ENCODE measurements at regions not wholly inside any gene's neighbourhood (a gene's known extent, or its start where the extent isn't known, plus 50 kb on each side); places are given as distances from the start of the nearest gene placed in this dataset.

DNA sequence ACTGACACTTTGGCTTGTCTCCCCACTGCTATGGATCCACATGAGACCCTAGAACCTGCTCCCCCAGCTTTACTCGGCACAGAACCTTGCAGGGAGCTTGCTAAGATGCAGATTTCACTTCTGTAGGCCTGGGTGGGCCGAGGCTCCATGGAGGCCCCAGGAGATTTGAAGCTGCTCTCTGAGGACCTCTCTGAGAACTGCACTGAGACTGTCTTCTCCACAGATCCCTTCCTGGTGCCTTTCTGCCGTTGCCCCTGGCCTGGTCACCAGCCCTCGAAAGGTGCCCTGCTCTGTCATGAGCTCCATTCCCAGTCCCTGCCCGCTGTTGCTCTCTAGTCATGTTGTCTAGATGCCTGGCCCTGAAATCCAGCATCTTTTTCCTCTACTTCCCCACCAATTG lies 588.4 kb downstream of the AJAP1 start:
- TF ChIP-seq, protein P1, sequence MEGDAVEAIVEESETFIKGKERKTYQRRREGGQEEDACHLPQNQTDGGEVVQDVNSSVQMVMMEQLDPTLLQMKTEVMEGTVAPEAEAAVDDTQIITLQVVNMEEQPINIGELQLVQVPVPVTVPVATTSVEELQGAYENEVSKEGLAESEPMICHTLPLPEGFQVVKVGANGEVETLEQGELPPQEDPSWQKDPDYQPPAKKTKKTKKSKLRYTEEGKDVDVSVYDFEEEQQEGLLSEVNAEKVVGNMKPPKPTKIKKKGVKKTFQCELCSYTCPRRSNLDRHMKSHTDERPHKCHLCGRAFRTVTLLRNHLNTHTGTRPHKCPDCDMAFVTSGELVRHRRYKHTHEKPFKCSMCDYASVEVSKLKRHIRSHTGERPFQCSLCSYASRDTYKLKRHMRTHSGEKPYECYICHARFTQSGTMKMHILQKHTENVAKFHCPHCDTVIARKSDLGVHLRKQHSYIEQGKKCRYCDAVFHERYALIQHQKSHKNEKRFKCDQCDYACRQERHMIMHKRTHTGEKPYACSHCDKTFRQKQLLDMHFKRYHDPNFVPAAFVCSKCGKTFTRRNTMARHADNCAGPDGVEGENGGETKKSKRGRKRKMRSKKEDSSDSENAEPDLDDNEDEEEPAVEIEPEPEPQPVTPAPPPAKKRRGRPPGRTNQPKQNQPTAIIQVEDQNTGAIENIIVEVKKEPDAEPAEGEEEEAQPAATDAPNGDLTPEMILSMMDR (IDR thresholded peaks at IDR 0.05; ENCODE audit: low read depth, low read length), result no peak
- no peak for DNase-seq (ENCODE audit: extremely low read depth, low read depth)

DNA sequence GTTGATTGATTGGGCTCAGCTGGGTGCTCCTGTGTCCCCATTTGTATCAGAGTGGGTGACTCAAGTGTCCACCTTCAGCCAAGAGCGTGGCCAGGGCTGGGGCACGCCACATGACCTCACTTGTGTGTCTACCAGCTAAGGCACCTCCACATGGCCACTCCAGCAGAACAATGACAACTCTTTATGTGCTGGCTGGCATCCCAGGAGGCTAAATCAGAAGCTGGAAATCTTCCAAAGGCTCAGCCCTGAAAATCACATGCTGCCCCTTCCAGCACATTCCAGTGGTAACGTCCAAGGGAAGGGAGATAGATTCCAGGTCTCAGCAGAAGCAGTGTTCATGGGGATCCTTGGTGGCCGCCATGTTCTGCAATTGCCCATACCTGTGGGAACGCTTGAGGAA lies 585.5 kb downstream of the AJAP1 start:
- TF ChIP-seq, protein P1 (IDR thresholded peaks at IDR 0.05; ENCODE audit: low read depth, low read length), result no peak
- DNase-seq (ENCODE audit: extremely low read depth, low read depth), result no peak

DNA sequence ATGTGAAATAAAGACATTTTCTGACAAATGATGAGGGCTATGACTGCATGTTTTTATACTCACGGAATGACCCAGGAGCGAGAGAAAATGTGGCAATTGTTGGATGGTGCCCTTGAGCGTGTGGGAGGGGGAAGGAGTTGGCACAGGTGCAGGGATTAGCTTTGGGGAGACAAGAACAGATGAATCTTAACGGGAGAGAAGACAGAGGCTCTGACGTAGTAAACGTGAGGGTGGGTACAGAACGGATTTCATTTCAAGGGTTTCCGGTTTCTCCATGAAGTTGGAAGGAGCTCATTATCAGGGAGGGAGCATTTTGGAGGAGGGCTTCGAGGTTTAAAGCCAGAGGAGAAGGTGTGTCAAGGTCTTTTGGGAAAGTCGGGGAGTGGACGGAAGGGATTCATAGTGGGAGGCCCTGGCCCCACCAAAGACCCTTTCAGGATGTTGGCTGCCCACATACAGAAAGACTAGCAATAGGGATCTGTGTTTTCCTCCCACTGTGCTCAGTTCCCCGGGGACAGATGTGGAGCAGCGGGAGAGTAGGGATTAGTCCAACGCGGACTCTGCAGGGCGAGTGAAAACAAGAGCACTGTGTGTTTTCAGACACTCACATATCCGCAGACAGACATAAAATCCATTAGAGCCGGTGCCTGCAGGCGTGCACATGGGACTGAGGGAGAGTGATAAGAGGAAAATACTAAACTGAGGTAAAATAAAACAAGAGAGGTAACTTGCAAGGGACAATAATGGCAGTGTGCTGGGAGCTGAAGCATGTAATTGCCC lies 584.1 kb downstream of the AJAP1 start:
- DNase-seq (ENCODE audit: extremely low read depth, low read depth), result no peak
- TF ChIP-seq, protein P1 (IDR thresholded peaks at IDR 0.05; ENCODE audit: low read depth, low read length), result no peak

DNA sequence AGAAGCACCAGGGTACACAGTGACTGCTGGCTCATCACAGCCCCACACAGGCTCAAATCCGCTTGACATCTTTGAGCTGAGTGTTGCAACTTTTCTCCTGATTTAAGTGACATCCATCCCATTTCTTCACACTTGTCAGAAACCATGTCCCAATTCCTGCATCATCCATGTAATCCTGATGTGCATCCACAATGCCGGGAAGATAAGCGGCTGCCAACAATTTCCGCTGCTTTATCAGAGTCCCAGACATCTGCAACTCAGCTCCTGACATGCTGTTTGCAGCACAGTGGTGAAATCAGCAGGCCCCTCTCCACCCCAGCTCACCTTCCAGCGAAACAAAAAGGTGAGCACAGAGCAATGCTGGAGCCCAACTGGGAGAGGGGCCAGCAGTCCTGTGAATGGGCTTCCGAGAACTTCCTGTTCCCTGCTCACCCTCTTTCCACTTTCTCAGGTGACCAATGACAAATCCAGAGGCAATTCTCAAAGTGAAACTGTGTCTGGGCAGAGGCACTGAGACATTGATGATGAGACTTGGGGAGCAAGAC lies 581.0 kb downstream of the AJAP1 start:
- TF ChIP-seq, protein P1 (IDR thresholded peaks at IDR 0.05; ENCODE audit: low read depth, low read length), result no peak
- DNase-seq (ENCODE audit: extremely low read depth, low read depth), result no peak

DNA sequence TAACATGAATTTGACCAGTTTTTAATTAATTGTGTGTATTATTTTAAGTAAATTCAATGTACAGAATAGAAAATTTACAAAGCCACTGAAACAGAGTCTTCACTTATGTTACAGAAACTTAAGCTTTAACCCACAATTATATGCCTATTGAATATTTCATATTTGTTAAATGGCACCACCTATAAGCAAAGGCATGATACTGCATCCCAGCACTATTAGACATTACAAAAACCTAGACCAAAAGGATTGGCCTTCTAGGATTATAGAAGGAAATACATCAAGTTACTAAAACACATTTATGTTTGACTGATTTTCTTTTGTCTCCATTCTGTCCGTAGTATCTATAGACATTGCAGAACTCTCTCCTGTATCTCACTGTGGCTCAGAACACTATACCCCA lies 578.1 kb downstream of the AJAP1 start:
- TF ChIP-seq, protein P1 (IDR thresholded peaks at IDR 0.05; ENCODE audit: low read depth, low read length), result no peak
- no peak for DNase-seq (ENCODE audit: extremely low read depth, low read depth)

DNA sequence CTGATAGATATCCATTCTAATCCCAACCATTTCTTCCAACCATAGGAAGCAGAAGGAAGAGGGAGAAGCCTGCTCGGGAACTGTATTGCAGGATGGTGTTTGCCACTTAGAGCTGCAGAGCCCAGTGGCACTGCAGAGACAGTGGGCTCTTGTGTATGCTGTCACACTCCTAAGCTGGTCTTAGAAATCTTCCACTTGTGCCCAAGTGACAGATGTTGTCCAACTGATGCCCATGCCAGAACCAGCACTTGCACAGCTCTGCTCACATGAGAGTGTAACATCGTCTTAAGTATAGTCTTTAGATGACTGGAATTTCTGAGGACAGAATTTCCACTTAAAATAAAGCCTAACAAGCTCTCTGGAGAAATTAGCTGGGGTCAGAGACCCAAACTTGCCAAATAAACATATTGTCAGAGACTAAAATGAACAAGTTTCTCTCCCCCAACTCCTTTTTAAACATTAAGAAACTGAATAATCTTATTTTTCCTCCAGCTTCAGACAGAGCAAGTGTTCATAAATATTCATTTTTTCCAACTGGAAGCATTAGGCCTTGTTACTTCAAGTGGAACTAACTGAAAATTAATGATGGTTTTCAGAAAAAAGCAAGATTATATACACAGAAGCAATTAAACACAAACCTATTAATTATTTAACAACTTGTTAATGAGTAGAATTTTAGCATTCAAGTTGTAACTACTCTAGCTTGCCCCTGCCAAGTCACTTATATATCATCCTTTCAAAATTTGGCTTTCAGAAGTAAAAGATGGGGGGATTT lies 577.3 kb downstream of the AJAP1 start:
- no peak for DNase-seq (ENCODE audit: extremely low read depth, low read depth)

More for the DNA sequence above, 577.3 kb downstream of the AJAP1 start:
- TF ChIP-seq, protein P1 (IDR thresholded peaks at IDR 0.05; ENCODE audit: low read depth, low read length), result no peak

Measured in AG09319 (cell line).